Fibroblast of lung (primary cell): ENCODE measurements at regions not wholly inside any gene's neighbourhood (a gene's known extent, or its start where the extent isn't known, plus 50 kb on each side); places are given as distances from the start of the nearest gene placed in this dataset.
A peak's percentile ranks its signal among the peaks of the same experiment; 100 is the strongest.

Source experiments
- DNase-seq, 2 donors: peaks; one replicate each; pipeline versions ENCODE4 v3.0.0 to v3.0.0-alpha.2; 2010; ENCODE audit warnings: low read depth in 2 of 2
- H2AFZ ChIP-seq: 2 replicates; pipeline ENCODE4 v1.5.1; 2012; ENCODE audit warnings: low read length, control low read depth, inconsistent platforms
- H3K27ac ChIP-seq: 2 replicates; pipeline ENCODE4 v1.5.1; 2011; ENCODE audit warnings: low read length, control low read depth; ENCODE audit not compliant: insufficient read depth
- H3K27me3 ChIP-seq: 2 replicates; pipeline ENCODE4 v1.5.1; 2011; ENCODE audit warnings: mild to moderate bottlenecking, low read length; ENCODE audit not compliant: control insufficient read depth, insufficient read depth
- H3K36me3 ChIP-seq: 2 replicates; pipeline ENCODE4 v1.5.1; 2011; ENCODE audit warnings: low read length; ENCODE audit not compliant: control insufficient read depth, insufficient read depth
- H3K4me1 ChIP-seq: 2 replicates; pipeline ENCODE4 v1.5.1; 2011; ENCODE audit warnings: low read length; ENCODE audit not compliant: control insufficient read depth, insufficient read depth; ENCODE audit errors: extremely low read depth
- H3K4me2 ChIP-seq: 2 replicates; pipeline ENCODE4 v1.5.1; 2011; ENCODE audit warnings: low read length, control low read depth; ENCODE audit not compliant: insufficient read depth; ENCODE audit errors: extremely low read depth
- H3K4me3 ChIP-seq, 4 experiments: fragments of 200-600 bp in 1 of 4; sonication (generic) in 1 of 4; replicated peaks in 1 of 4; 2 replicates each; pipeline ENCODE4 v1.5.1; 2011 to 2016; ENCODE audit warnings: low read length in 4 of 4, low read depth in 3 of 4, mild to moderate bottlenecking in 3 of 4, control low read depth in 2 of 4, inconsistent platforms in 1 of 4, mixed read lengths in 1 of 4; ENCODE audit not compliant: insufficient read depth in 1 of 4; ENCODE audit errors: control extremely low read depth in 1 of 4
- H3K79me2 ChIP-seq: 2 replicates; pipeline ENCODE4 v1.5.1; 2012; ENCODE audit warnings: mild to moderate bottlenecking, low read length, inconsistent platforms; ENCODE audit not compliant: control insufficient read depth, insufficient read depth
- H3K9ac ChIP-seq: 2 replicates; pipeline ENCODE4 v1.5.1; 2011; ENCODE audit warnings: mild to moderate bottlenecking, low read length, control low read depth; ENCODE audit not compliant: insufficient read depth
- H3K9me3 ChIP-seq: 2 replicates; pipeline ENCODE4 v1.5.1; 2012; ENCODE audit warnings: low read depth, low read length; ENCODE audit not compliant: control insufficient read depth, insufficient read depth
- H4K20me1 ChIP-seq: 2 replicates; pipeline ENCODE4 v1.5.1; 2011; ENCODE audit warnings: low read length; ENCODE audit not compliant: control insufficient read depth, insufficient read depth; ENCODE audit errors: extremely low read depth
- CTCF ChIP-seq, 2 donors: IDR thresholded peaks in 1 of 2; conservative IDR thresholded peaks in 1 of 2; 1 replicate in 1 of 2; 2 replicates in 1 of 2; pipeline ENCODE4 v1.5.1; 2011 to 2012; ENCODE audit warnings: low read length in 2 of 2, control low read depth in 1 of 2, inconsistent platforms in 1 of 2, low read depth in 1 of 2, mild to moderate bottlenecking in 1 of 2
- EZH2 ChIP-seq: IDR thresholded peaks from 2 replicates; pipeline ENCODE4 v1.5.1; 2012; ENCODE audit warnings: low read length, control low read depth, mild to moderate bottlenecking; ENCODE audit errors: missing control alignments

GRCh38 chr5:105816961-105817360, 1853.8 kb downstream of the EFNA5 start:
- H3K27me3 ChIP-seq = no peaks in the 10 kb centered on the region
- no peak for DNase-seq
- H2AFZ ChIP-seq = no peak overlapping the region

GRCh38 chr5:105812304-105812703, 1858.4 kb downstream of the EFNA5 start:
- no peaks in the 10 kb centered on the region for H4K20me1 ChIP-seq
- no peaks in the 10 kb centered on the region for H3K79me2 ChIP-seq
- H3K9me3 ChIP-seq = no peaks in the 10 kb centered on the region
- H3K4me3 ChIP-seq = no peak overlapping the region
- no peak overlapping the region for H3K4me2 ChIP-seq
- peak in 1 of 2 donors; percentile 84 for DNase-seq
- H3K36me3 ChIP-seq = no peaks in the 10 kb centered on the region
- no peak for TF ChIP-seq EZH2
- TF ChIP-seq CTCF (conservative IDR thresholded peaks at IDR 0.05 in 1 of 2, IDR thresholded peaks at IDR 0.05 in 1 of 2; ENCODE audit: low read depth in 1 of 2, low read length in 2 of 2) = no peak
- H3K9ac ChIP-seq = no peak overlapping the region
- H3K27me3 ChIP-seq = no peaks in the 10 kb centered on the region
- H3K27ac ChIP-seq = no peak overlapping the region
- H3K4me1 ChIP-seq = no peaks in the 10 kb centered on the region
- H2AFZ ChIP-seq = no peak overlapping the region

More at GRCh38 chr5:105816961-105817360, 1853.8 kb downstream of the EFNA5 start:
- no peak overlapping the region for H3K9ac ChIP-seq
- no peaks in the 10 kb centered on the region for H3K9me3 ChIP-seq
- no peak overlapping the region for H3K27ac ChIP-seq
- no peaks in the 10 kb centered on the region for H3K4me1 ChIP-seq
- no peak overlapping the region for H3K4me2 ChIP-seq
- TF ChIP-seq EZH2 (no peak), CTCF (conservative IDR thresholded peaks at IDR 0.05 in 1 of 2, IDR thresholded peaks at IDR 0.05 in 1 of 2; ENCODE audit: low read depth in 1 of 2, low read length in 2 of 2) (no peak)
- no peaks in the 10 kb centered on the region for H4K20me1 ChIP-seq
- no peak overlapping the region for H3K4me3 ChIP-seq
- H3K79me2 ChIP-seq = no peaks in the 10 kb centered on the region
- no peaks in the 10 kb centered on the region for H3K36me3 ChIP-seq

- TF ChIP-seq CTCF (conservative IDR thresholded peaks at IDR 0.05 in 1 of 2, IDR thresholded peaks at IDR 0.05 in 1 of 2; ENCODE audit: low read depth in 1 of 2, low read length in 2 of 2) = no peak
- no peak for TF ChIP-seq EZH2
- Histone ChIP-seq H3K36me3 (no peaks in the 10 kb centered on the region), H3K27ac (no peak overlapping the region)
These were observed 1862.8 kb downstream of the EFNA5 start for GRCh38 chr5:105807951-105808350.

More at GRCh38 chr5:105807951-105808350, 1862.8 kb downstream of the EFNA5 start:
- DNase-seq = no peak
- Histone ChIP-seq H3K4me2 (no peak overlapping the region), H3K27me3 (no peaks in the 10 kb centered on the region), H3K4me3 (no peak overlapping the region), H3K4me1 (no peaks in the 10 kb centered on the region), H4K20me1 (no peaks in the 10 kb centered on the region), H3K9me3 (no peaks in the 10 kb centered on the region), H2AFZ (no peak overlapping the region), H3K9ac (no peak overlapping the region), H3K79me2 (no peaks in the 10 kb centered on the region)
